Uterus (tissue), 2 donors: ENCODE measurements at regions not wholly inside any gene's neighbourhood (a gene's known extent, or its start where the extent isn't known, plus 50 kb on each side); places are given as distances from the start of the nearest gene placed in this dataset.

Experiments
- CTCF ChIP-seq, 4 experiments: fragments of 200-600 bp in 2 of 4; fragments of 450-650 bp in 2 of 4; sonication (generic) in 2 of 4; IDR thresholded peaks; one replicate each; pipeline ENCODE4 v1.5.1; 2016 to 2019; ENCODE audit warnings: antibody characterized with exemption in 4 of 4, mild to moderate bottlenecking in 2 of 4, moderate library complexity in 1 of 4
- POLR2A ChIP-seq, 2 donors: fragments of 450-650 bp; IDR thresholded peaks; one replicate each; pipeline ENCODE4 v1.6.1; 2016; ENCODE audit warnings: antibody characterized with exemption in 2 of 2, mild to moderate bottlenecking in 1 of 2, moderate library complexity in 1 of 2

- no peak for TF ChIP-seq POLR2A (IDR thresholded peaks at IDR 0.05)
- no peak for TF ChIP-seq CTCF (IDR thresholded peaks at IDR 0.05)
Observed at GRCh38 chr4:24102621-24103020, 212.8 kb upstream of the PPARGC1A start.
